H9 (cell line): ENCODE measurements at regions not wholly inside any gene's neighbourhood (a gene's known extent, or its start where the extent isn't known, plus 50 kb on each side); places are given as distances from the start of the nearest gene placed in this dataset.

Experiments
- DNase-seq: peaks from one replicate; pipeline ENCODE4 v3.0.0-alpha.2; 2017
- H2AFZ ChIP-seq: one replicate; pipeline ENCODE4 v1.6.1; 2013; ENCODE audit warnings: mild to moderate bottlenecking, low read length, control low read depth, moderate library complexity
- H2AK5ac ChIP-seq: 2 replicates; pipeline ENCODE4 v1.6.1; 2013; ENCODE audit warnings: low read length, control low read depth, mixed read lengths; ENCODE audit not compliant: insufficient read length
- H2BK120ac ChIP-seq: one replicate; pipeline ENCODE4 v1.6.1; 2013; ENCODE audit warnings: low read depth, mild to moderate bottlenecking, low read length, control low read depth, inconsistent platforms; ENCODE audit not compliant: poor library complexity, severe bottlenecking
- H2BK12ac ChIP-seq: 2 replicates; pipeline ENCODE4 v1.6.1; 2013; ENCODE audit warnings: low read length, control low read depth, mixed read lengths, low read depth; ENCODE audit not compliant: insufficient read length
- H2BK15ac ChIP-seq: 2 replicates; pipeline ENCODE4 v1.6.1; 2013; ENCODE audit warnings: low read depth, low read length, control low read depth
- H2BK20ac ChIP-seq: one replicate; pipeline ENCODE4 v1.6.1; 2013; ENCODE audit warnings: low read depth, mild to moderate bottlenecking, low read length, control low read depth, inconsistent platforms; ENCODE audit not compliant: poor library complexity, severe bottlenecking
- H2BK5ac ChIP-seq: 2 replicates; pipeline ENCODE4 v1.6.1; 2013; ENCODE audit warnings: low read length, control low read depth, mixed read lengths; ENCODE audit not compliant: insufficient read length
- H3K14ac ChIP-seq: 2 replicates; pipeline ENCODE4 v1.6.1; 2013; ENCODE audit warnings: low read length, control low read depth; ENCODE audit not compliant: insufficient read depth
- H3K18ac ChIP-seq: 2 replicates; pipeline ENCODE4 v1.6.1; 2013; ENCODE audit warnings: low read depth, mild to moderate bottlenecking, mixed read lengths, low read length, control low read depth; ENCODE audit not compliant: insufficient read length
- H3K23ac ChIP-seq: 2 replicates; pipeline ENCODE4 v1.6.1; 2013; ENCODE audit warnings: low read length, control low read depth, mixed read lengths, low read depth; ENCODE audit not compliant: insufficient read length
- H3K23me2 ChIP-seq: 2 replicates; pipeline ENCODE4 v1.6.1; 2013; ENCODE audit warnings: low read depth, mild to moderate bottlenecking, mixed read lengths, low read length, control low read depth; ENCODE audit not compliant: insufficient read length, poor library complexity, severe bottlenecking
- H3K27ac ChIP-seq: 2 replicates; pipeline ENCODE4 v1.5.1; 2013; ENCODE audit warnings: low read length, control low read depth, mixed read lengths, low read depth; ENCODE audit not compliant: insufficient read length
- H3K27me3 ChIP-seq: 2 replicates; pipeline ENCODE4 v1.6.1; 2013; ENCODE audit warnings: low read length, control low read depth, inconsistent platforms; ENCODE audit not compliant: insufficient read depth
- H3K4ac ChIP-seq: 2 replicates; pipeline ENCODE4 v1.6.1; 2013; ENCODE audit warnings: low read depth, mild to moderate bottlenecking, control low read depth, inconsistent platforms, low read length, moderate library complexity
- H3K4me1 ChIP-seq: 2 replicates; pipeline ENCODE4 v1.6.1; 2013; ENCODE audit warnings: low read length, control low read depth, inconsistent platforms; ENCODE audit not compliant: insufficient read depth
- H3K4me2 ChIP-seq: 2 replicates; pipeline ENCODE4 v1.6.1; 2013; ENCODE audit warnings: low read length, control low read depth, mixed read lengths; ENCODE audit not compliant: insufficient read length, insufficient read depth
- H3K56ac ChIP-seq: 2 replicates; pipeline ENCODE4 v1.6.1; 2013; ENCODE audit warnings: low read depth, mild to moderate bottlenecking, mixed read lengths, low read length, control low read depth; ENCODE audit not compliant: insufficient read length
- H3K79me1 ChIP-seq: 2 replicates; pipeline ENCODE4 v1.6.1; 2013; ENCODE audit warnings: low read depth, mild to moderate bottlenecking, moderate library complexity, low read length, control low read depth, inconsistent platforms; ENCODE audit not compliant: insufficient read depth, poor library complexity, severe bottlenecking
- H3K79me2 ChIP-seq: 2 replicates; pipeline ENCODE4 v1.6.1; 2013; ENCODE audit warnings: low read length, control low read depth, inconsistent platforms; ENCODE audit not compliant: insufficient read depth
- H3K9ac ChIP-seq: 2 replicates; pipeline ENCODE4 v1.6.1; 2013; ENCODE audit warnings: low read length, control low read depth, mixed read lengths; ENCODE audit not compliant: insufficient read length; ENCODE audit errors: extremely low read depth
- H3K9me3 ChIP-seq: one replicate; pipeline ENCODE4 v1.6.1; 2013; ENCODE audit warnings: low read depth, low read length, inconsistent platforms; ENCODE audit not compliant: control insufficient read depth
- H3T11ph ChIP-seq: one replicate; pipeline ENCODE4 v1.6.1; 2013; ENCODE audit warnings: mild to moderate bottlenecking, low read length, control low read depth, inconsistent platforms
- H4K20me1 ChIP-seq: one replicate; pipeline ENCODE4 v1.6.1; 2013; ENCODE audit not compliant: control insufficient read depth, insufficient read length, insufficient read depth
- H4K5ac ChIP-seq: 2 replicates; pipeline ENCODE4 v1.6.1; 2013; ENCODE audit warnings: low read depth, mild to moderate bottlenecking, mixed read lengths, low read length, control low read depth; ENCODE audit not compliant: insufficient read length
- H4K8ac ChIP-seq: replicated peaks from 2 replicates; pipeline ENCODE4 v1.6.1; 2013; ENCODE audit warnings: low read length, control low read depth, mixed read lengths, low read depth; ENCODE audit not compliant: insufficient read length
- H4K91ac ChIP-seq: 2 replicates; pipeline ENCODE4 v1.6.1; 2013; ENCODE audit warnings: low read depth, mild to moderate bottlenecking, moderate library complexity, mixed read lengths, low read length, control low read depth; ENCODE audit not compliant: insufficient read length
- H3K27ac Mint-ChIP-seq, 3 experiments: 2 replicates in 2 of 3; 3 replicates in 1 of 3; pipeline ENCODE4 v1.8.0; 2020 to 2021; ENCODE audit warnings: mixed read lengths in 3 of 3, mild to moderate bottlenecking in 1 of 3, moderate library complexity in 1 of 3
- H3K27me3 Mint-ChIP-seq: 2 replicates; pipeline ENCODE4 v1.8.0; 2021; ENCODE audit warnings: low read depth, mild to moderate bottlenecking, moderate library complexity, mixed read lengths
- H3K36me3 Mint-ChIP-seq, 3 experiments: 2 replicates in 2 of 3; 3 replicates in 1 of 3; pipeline ENCODE4 v1.8.0; 2020 to 2021; ENCODE audit warnings: low read depth in 3 of 3, mixed read lengths in 3 of 3; ENCODE audit not compliant: insufficient read depth in 1 of 3
- H3K4me1 Mint-ChIP-seq, 2 experiments: 2 replicates each; pipeline ENCODE4 v1.8.0; 2020; ENCODE audit warnings: mixed read lengths in 2 of 2
- H3K4me3 Mint-ChIP-seq, 2 experiments: 2 replicates in 1 of 2; 3 replicates in 1 of 2; pipeline ENCODE4 v1.8.0; 2020 to 2021; ENCODE audit warnings: mild to moderate bottlenecking in 2 of 2, mixed read lengths in 2 of 2, moderate library complexity in 1 of 2
- H3K9me3 Mint-ChIP-seq, 2 experiments: 2 replicates in 1 of 2; 3 replicates in 1 of 2; pipeline ENCODE4 v1.8.0; 2020; ENCODE audit warnings: mild to moderate bottlenecking in 2 of 2, mixed read lengths in 2 of 2, moderate library complexity in 1 of 2
- whole genome bisulfite sequencing: extraction: QIAGEN DNeasy Blood & Tissue Kit; methylation state at CpG from one replicate; pipeline ENCODE4 v1.1.7; 2013; ENCODE audit warnings: missing lambda C conversion rate, low lambda C conversion rate, mixed read lengths; ENCODE audit not compliant: insufficient read length; ENCODE audit errors: extremely low coverage; 5-methylcytosine and 5-hydroxymethylcytosine counted together
- TF ChIP-seq, protein P1 (sequence below): fragments of 200-600 bp; sonication (generic); conservative IDR thresholded peaks from 3 replicates; pipeline ENCODE4 v1.8.0; 2021; ENCODE audit warnings: antibody characterized with exemption, mild to moderate bottlenecking

DNA sequence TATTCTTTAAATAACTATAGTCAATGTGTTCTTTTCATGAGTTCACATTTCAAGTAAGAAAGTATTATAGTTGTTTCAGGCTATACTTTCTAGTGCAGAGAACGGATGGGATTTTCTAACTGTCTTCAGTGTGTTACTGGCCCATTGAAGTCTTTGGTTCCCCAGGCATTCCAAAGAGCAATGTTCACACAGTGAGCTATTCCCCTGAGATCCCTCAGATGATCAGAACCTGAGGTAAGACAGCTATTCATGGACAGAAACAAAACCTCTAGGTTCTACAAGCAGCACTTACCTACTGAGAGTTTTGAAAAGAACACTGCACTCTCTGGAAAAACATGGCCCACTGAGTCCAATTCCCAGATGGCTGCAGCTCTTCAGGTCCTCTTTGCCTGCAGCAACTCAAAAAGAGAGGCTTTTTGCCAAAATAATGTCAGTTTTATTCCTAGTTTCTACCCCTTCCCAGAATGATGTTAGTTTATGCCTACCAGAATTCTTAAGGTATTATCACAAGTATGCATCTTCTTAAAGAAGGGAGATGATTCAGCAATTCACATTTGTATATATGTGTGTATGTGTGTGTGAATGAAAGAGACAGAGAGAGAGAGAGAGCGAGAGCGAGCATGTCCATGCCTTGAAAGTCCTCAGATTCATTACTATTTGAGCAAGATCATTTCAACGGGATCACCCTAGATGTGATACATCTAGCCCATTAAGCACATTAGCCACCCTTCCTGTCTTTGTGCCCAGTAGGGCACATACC lies 146.1 kb downstream of the PDHA2 start:
- TF ChIP-seq, protein P1, sequence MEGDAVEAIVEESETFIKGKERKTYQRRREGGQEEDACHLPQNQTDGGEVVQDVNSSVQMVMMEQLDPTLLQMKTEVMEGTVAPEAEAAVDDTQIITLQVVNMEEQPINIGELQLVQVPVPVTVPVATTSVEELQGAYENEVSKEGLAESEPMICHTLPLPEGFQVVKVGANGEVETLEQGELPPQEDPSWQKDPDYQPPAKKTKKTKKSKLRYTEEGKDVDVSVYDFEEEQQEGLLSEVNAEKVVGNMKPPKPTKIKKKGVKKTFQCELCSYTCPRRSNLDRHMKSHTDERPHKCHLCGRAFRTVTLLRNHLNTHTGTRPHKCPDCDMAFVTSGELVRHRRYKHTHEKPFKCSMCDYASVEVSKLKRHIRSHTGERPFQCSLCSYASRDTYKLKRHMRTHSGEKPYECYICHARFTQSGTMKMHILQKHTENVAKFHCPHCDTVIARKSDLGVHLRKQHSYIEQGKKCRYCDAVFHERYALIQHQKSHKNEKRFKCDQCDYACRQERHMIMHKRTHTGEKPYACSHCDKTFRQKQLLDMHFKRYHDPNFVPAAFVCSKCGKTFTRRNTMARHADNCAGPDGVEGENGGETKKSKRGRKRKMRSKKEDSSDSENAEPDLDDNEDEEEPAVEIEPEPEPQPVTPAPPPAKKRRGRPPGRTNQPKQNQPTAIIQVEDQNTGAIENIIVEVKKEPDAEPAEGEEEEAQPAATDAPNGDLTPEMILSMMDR, result no peak
- Mint-ChIP-seq H3K27me3 (no peaks in the 10 kb centered on the region), H3K27ac (no peak overlapping the region), H3K4me1 (no peaks in the 10 kb centered on the region), H3K4me3 (no peak overlapping the region), H3K9me3 (peaks cover 4% of the 10 kb centered on the region in 2 experiments; a peak in 3 of 5 replicates), H3K36me3 (peaks cover 0 to 5% (median 0%) of the 10 kb centered on the region in 3 experiments; a peak in 3 of 7 replicates)
- Histone ChIP-seq H3K9me3 (no peaks in the 10 kb centered on the region), H3K18ac (no peak overlapping the region), H3K79me1 (no peaks in the 10 kb centered on the region), H3K4me1 (no peaks in the 10 kb centered on the region), H2BK20ac (no peak overlapping the region), H2BK5ac (no peak overlapping the region), H3K9ac (no peak overlapping the region), H3K56ac (no peak overlapping the region), H3K23ac (no peak overlapping the region), H4K5ac (no peak overlapping the region), H3K79me2 (no peaks in the 10 kb centered on the region), H3K4ac (no peak overlapping the region), H4K8ac (no peak overlapping the region), H3K4me2 (no peak overlapping the region), H3K27me3 (no peaks in the 10 kb centered on the region), H2AK5ac (no peak overlapping the region), H2BK12ac (no peak overlapping the region), H3K14ac (no peak overlapping the region), H2BK120ac (no peak overlapping the region), H3K23me2 (no peaks in the 10 kb centered on the region), H3K27ac (no peak overlapping the region), H2BK15ac (no peak overlapping the region), H4K20me1 (no peaks in the 10 kb centered on the region), H2AFZ (no peak overlapping the region), H3T11ph (no peak overlapping the region), H4K91ac (no peak overlapping the region)
- DNase-seq, result no peak
- WGBS, result no CpG with 5 or more reads among the region's 4 CpGs
